Left ventricle myocardium inferior (tissue), 1 donor: ENCODE measurements at regions not wholly inside any gene's neighbourhood (a gene's known extent, or its start where the extent isn't known, plus 50 kb on each side); places are given as distances from the start of the nearest gene placed in this dataset.

Experiments
- DNase-seq: peaks from one replicate; pipeline ENCODE4 v3.0.0-alpha.2; 2020
- H3K27ac ChIP-seq: fragments of 200-600 bp; replicated peaks from 2 replicates; pipeline ENCODE4 v1.8.0; 2021
- H3K27me3 ChIP-seq: fragments of 200-600 bp; 2 replicates; pipeline ENCODE4 v1.8.0; 2021; ENCODE audit warnings: low read depth
- H3K36me3 ChIP-seq: fragments of 200-600 bp; 2 replicates; pipeline ENCODE4 v1.8.0; 2021
- H3K4me1 ChIP-seq: fragments of 200-600 bp; 2 replicates; pipeline ENCODE4 v1.8.0; 2021
- H3K4me3 ChIP-seq: fragments of 200-600 bp; 2 replicates; pipeline ENCODE4 v1.8.0; 2021; ENCODE audit warnings: mild to moderate bottlenecking, moderate library complexity
- H3K9me3 ChIP-seq: fragments of 200-600 bp; replicated peaks from 2 replicates; pipeline ENCODE4 v1.8.0; 2021
- CTCF ChIP-seq: fragments of 200-600 bp; IDR thresholded peaks from 2 replicates; pipeline ENCODE4 v1.8.0; 2021; ENCODE audit warnings: antibody characterized with exemption, mild to moderate bottlenecking, borderline replicate concordance
- intact Hi-C: fragments of 100-400 bp; cut with micrococcal nuclease; formaldehyde crosslinking; loops from one replicate; pipeline ENCODE4 v1.11.0; 2022
- donor health status: DM: no; HTN: yes; CAD: no; lungs with severe emphysema.

- no peaks in the 10 kb centered on the region for H3K27me3 ChIP-seq
- no peak overlapping the region for H3K4me3 ChIP-seq
- H3K36me3 ChIP-seq: no peaks in the 10 kb centered on the region
- H3K27ac ChIP-seq: no peak overlapping the region
- peaks cover 48% of the 10 kb centered on the region for H3K4me1 ChIP-seq
- TF ChIP-seq CTCF: no peak
- DNase-seq: no peak
- intact Hi-C loops: no loop called here
- H3K9me3 ChIP-seq: no peaks in the 10 kb centered on the region
Measured at GRCh38 chr12:92440072-92440471, 262.7 kb upstream of the PLEKHG7 start.

GRCh38 chr12:92439420-92439805 lies 263.4 kb upstream of the PLEKHG7 start:
- H3K4me3 ChIP-seq: no peak overlapping the region
- H3K27me3 ChIP-seq: no peaks in the 10 kb centered on the region
- intact Hi-C loops: no loop called here
- H3K9me3 ChIP-seq: no peaks in the 10 kb centered on the region
- H3K4me1 ChIP-seq: peaks cover 42% of the 10 kb centered on the region
- TF ChIP-seq CTCF: no peak
- no peaks in the 10 kb centered on the region for H3K36me3 ChIP-seq
- peak overlapping the region; percentile 11 for H3K27ac ChIP-seq
- no peak for DNase-seq

DNA sequence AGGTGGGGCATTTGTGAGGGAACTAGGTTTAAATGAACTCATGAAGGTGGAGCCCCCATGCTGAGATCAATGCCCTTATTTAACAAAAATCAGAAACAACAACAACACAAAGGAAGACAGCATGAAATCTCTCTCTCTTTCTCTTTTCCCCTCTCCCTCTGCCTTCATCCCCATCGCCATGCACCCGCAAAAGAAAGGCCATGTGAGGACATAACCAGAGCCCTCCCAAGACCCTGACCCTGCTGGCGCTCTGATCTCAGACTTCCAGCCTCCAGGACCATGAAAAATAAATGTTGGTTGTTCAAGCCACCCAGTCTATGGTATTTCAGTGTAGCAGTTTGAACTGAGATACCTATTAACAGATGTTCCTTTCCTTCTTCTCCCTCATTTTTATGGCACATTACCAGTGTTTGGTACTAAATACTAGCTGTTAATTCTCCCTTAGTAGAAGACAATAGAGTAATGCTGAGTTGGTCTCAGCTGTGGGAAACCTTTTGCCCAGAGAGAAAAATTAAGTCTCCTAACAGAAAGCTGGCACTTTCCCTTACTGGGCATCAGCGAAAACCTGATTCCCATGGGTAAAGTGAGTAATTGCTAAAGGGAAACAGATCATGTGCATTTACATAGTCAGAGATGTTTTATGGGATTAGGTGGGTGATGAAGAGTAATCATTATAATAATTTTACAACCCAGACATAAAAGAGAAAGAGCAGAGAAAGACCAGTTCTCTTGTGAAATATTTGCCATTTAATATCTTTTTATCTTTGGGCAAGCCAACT lies 264.0 kb upstream of the PLEKHG7 start:
- Histone ChIP-seq H3K4me3 (no peak overlapping the region), H3K4me1 (peaks cover 37% of the 10 kb centered on the region), H3K27me3 (no peaks in the 10 kb centered on the region), H3K9me3 (no peaks in the 10 kb centered on the region), H3K36me3 (no peaks in the 10 kb centered on the region), H3K27ac (peak overlapping the region; percentile 11)
- intact Hi-C loops: no loop called here
- no peak for TF ChIP-seq CTCF
- DNase-seq: no peak

DNA sequence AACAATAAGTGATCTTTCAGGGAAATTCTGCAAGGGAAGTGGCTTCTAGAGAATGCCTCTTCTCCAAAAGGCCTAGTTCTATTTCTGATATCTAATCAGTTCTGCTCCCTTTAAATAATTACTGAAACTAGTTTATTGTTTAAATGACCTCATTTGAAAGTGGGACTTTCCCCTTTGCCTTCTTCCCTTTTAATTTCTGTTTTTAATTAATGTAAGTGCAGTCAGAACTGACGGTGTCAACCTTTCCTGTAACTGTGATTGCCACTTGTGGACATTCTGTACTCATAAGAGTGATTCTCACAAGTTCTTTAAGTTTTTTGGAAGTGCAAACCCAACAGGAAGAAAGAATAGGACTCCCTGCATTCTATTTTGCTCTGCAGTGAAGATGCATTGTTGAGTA lies 265.3 kb upstream of the PLEKHG7 start:
- Histone ChIP-seq H3K4me3 (no peak overlapping the region), H3K27ac (peak overlapping the region; percentile 60), H3K36me3 (no peaks in the 10 kb centered on the region), H3K27me3 (no peaks in the 10 kb centered on the region), H3K4me1 (peaks cover 23% of the 10 kb centered on the region), H3K9me3 (no peaks in the 10 kb centered on the region)
- no peak for TF ChIP-seq CTCF
- no peak for DNase-seq
- intact Hi-C loops: no loop called here

- H3K9me3 ChIP-seq: peaks cover under 1% of the 10 kb centered on the region
- no peaks in the 10 kb centered on the region for H3K36me3 ChIP-seq
- H3K4me1 ChIP-seq: peaks cover 21% of the 10 kb centered on the region
- DNase-seq: no peak
- no peak for TF ChIP-seq CTCF
- no peak overlapping the region for H3K4me3 ChIP-seq
- no peaks in the 10 kb centered on the region for H3K27me3 ChIP-seq
- H3K27ac ChIP-seq: peak overlapping the region; percentile 60
- intact Hi-C loops: no loop called here
Measured at GRCh38 chr12:92436856-92437255, 265.9 kb upstream of the PLEKHG7 start.
